ENCODE measurements at regions not wholly inside any gene's neighbourhood (a gene's known extent, or its start where the extent isn't known, plus 50 kb on each side); places are given as distances from the start of the nearest gene placed in this dataset.

DNA sequence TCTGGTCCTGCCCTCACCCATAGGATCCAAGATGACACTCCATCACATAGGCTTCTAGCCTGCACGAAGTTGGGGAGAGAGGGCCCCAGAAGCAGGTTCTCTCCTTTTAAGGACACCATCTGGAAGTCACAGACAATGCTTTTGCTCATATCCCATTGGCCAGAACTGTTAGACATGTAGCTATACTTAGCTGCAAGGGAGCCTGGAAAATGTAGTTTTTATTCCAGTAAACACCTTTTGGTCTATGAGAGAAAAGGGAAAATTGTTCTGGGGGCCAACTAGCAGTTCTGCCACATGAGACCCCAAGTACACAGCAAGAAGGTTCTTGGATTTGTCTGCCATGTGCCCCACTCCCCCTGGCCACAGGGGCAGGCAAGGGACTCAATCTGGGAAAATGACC is 206.1 kb downstream of the ZFP36L2 start:
- TF ChIP-seq, protein P1, sequence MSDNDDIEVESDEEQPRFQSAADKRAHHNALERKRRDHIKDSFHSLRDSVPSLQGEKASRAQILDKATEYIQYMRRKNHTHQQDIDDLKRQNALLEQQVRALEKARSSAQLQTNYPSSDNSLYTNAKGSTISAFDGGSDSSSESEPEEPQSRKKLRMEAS (IDR thresholded peaks at IDR 0.05): no peak
- TF ChIP-seq, protein P2, sequence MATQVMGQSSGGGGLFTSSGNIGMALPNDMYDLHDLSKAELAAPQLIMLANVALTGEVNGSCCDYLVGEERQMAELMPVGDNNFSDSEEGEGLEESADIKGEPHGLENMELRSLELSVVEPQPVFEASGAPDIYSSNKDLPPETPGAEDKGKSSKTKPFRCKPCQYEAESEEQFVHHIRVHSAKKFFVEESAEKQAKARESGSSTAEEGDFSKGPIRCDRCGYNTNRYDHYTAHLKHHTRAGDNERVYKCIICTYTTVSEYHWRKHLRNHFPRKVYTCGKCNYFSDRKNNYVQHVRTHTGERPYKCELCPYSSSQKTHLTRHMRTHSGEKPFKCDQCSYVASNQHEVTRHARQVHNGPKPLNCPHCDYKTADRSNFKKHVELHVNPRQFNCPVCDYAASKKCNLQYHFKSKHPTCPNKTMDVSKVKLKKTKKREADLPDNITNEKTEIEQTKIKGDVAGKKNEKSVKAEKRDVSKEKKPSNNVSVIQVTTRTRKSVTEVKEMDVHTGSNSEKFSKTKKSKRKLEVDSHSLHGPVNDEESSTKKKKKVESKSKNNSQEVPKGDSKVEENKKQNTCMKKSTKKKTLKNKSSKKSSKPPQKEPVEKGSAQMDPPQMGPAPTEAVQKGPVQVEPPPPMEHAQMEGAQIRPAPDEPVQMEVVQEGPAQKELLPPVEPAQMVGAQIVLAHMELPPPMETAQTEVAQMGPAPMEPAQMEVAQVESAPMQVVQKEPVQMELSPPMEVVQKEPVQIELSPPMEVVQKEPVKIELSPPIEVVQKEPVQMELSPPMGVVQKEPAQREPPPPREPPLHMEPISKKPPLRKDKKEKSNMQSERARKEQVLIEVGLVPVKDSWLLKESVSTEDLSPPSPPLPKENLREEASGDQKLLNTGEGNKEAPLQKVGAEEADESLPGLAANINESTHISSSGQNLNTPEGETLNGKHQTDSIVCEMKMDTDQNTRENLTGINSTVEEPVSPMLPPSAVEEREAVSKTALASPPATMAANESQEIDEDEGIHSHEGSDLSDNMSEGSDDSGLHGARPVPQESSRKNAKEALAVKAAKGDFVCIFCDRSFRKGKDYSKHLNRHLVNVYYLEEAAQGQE (IDR thresholded peaks at IDR 0.05; ENCODE audit: low read depth): no peak
- no peak for TF ChIP-seq TAF1 (IDR thresholded peaks at IDR 0.05; ENCODE audit: low read depth)
- TF ChIP-seq EGR1 (IDR thresholded peaks at IDR 0.05): no peak

All from Ishikawa (cell line).